ENCODE measurements at regions not wholly inside any gene's neighbourhood (a gene's known extent, or its start where the extent isn't known, plus 50 kb on each side); places are given as distances from the start of the nearest gene placed in this dataset.

DNA sequence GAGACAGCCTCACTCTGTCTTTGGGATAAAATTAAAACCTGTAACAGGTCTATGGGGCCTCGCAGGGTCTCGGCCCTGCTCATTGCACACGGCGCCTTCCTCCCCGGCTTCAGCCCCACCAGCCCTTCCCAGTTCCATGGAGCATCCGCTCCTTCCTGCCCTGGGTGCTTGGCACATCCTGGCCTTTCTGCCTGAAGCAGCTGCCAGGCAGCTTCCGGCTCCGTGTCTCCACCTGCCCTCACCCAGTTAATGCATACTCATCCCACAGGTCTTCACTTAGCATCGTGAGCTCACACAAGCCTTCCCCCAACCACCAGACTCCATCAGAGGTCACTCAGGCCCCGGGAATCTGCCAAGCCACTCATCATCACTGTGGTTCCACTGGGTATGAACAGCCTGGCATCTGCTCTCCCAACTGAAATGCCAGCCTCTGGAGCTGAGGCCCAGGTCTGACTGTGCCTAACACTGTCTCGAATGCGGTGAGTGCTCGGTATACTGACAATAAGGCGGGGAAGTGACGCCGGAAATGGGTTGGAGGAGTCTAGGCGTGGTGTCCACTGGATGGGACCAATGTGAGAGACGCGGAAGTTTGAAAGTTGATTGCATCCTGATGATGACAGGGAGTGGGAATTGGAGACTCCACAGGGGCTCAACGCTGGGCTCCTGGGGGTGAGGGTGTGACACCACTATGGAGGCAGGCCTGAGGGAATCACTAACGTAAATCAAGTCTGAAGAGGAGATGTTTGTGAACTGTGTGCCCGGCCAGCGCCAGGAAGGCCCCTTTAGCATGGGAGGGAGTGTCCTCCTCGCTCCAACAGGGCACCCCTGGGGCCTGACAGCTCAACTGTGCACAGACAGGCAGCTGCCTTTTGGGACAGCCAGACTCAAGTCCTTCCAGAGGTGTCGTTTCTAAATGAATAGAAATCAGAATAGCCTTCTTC is 245.8 kb downstream of the TTLL2 start:
- Mint-ChIP-seq H3K4me1 (ENCODE audit: low read depth, unreplicated experiment) (peaks cover 13% of the 10 kb centered on the region), H3K27ac (ENCODE audit: unreplicated experiment) (no peak overlapping the region), H3K9me3 (ENCODE audit: unreplicated experiment) (peaks cover 3% of the 10 kb centered on the region), H3K27me3 (ENCODE audit: unreplicated experiment) (peaks cover 4% of the 10 kb centered on the region), H3K4me3 (ENCODE audit: unreplicated experiment) (no peak overlapping the region), H3K36me3 (ENCODE audit: unreplicated experiment) (no peaks in the 10 kb centered on the region)
- no peak for DNase-seq
- TF ChIP-seq CTCF (IDR thresholded peaks at IDR 0.05; ENCODE audit: partially characterized antibody, unreplicated experiment) = no peak

DNA sequence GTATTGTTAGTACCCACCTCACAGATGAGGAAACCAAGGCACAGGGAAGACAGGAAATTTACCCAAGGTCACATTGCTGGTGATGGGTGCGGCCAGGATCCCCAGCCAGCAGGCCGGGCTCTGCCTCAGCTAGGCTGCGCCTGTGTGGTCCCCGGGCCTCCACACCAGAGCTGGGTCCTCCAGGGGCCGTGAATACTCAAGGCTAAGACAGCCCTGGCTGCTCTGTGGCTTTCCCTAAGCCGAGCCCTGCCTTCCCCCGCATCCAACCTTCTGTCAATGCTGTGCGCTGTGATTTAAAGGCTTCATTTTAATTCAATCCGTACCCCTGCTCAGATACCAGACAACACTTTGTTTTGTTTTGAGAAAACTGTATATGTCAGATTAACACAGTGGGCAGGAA is 246.7 kb downstream of the TTLL2 start:
- DNase-seq = no peak
- no peak for TF ChIP-seq CTCF (IDR thresholded peaks at IDR 0.05; ENCODE audit: partially characterized antibody, unreplicated experiment)
- H3K27me3 Mint-ChIP-seq (ENCODE audit: unreplicated experiment) = peaks cover 9% of the 10 kb centered on the region
- H3K27ac Mint-ChIP-seq (ENCODE audit: unreplicated experiment) = no peak overlapping the region
- H3K4me1 Mint-ChIP-seq (ENCODE audit: low read depth, unreplicated experiment) = peaks cover 16% of the 10 kb centered on the region
- no peak overlapping the region for H3K4me3 Mint-ChIP-seq (ENCODE audit: unreplicated experiment)
- H3K9me3 Mint-ChIP-seq (ENCODE audit: unreplicated experiment) = peaks cover 3% of the 10 kb centered on the region
- H3K36me3 Mint-ChIP-seq (ENCODE audit: unreplicated experiment) = no peaks in the 10 kb centered on the region

GRCh38 chr6:167572106-167572505 is 247.2 kb downstream of the TTLL2 start:
- peaks cover 22% of the 10 kb centered on the region for H3K4me1 Mint-ChIP-seq (ENCODE audit: low read depth, unreplicated experiment)
- H3K36me3 Mint-ChIP-seq (ENCODE audit: unreplicated experiment) = no peaks in the 10 kb centered on the region
- H3K9me3 Mint-ChIP-seq (ENCODE audit: unreplicated experiment) = peaks cover 6% of the 10 kb centered on the region
- no peak overlapping the region for H3K4me3 Mint-ChIP-seq (ENCODE audit: unreplicated experiment)
- no peak overlapping the region for H3K27ac Mint-ChIP-seq (ENCODE audit: unreplicated experiment)
- H3K27me3 Mint-ChIP-seq (ENCODE audit: unreplicated experiment) = peaks cover 13% of the 10 kb centered on the region
- DNase-seq = no peak
- no peak for TF ChIP-seq CTCF (IDR thresholded peaks at IDR 0.05; ENCODE audit: partially characterized antibody, unreplicated experiment)

GRCh38 chr6:167572841-167573271 is 248.0 kb downstream of the TTLL2 start:
- Mint-ChIP-seq H3K9me3 (ENCODE audit: unreplicated experiment) (peaks cover 10% of the 10 kb centered on the region), H3K4me1 (ENCODE audit: low read depth, unreplicated experiment) (peaks cover 26% of the 10 kb centered on the region), H3K4me3 (ENCODE audit: unreplicated experiment) (no peak overlapping the region), H3K27ac (ENCODE audit: unreplicated experiment) (no peak overlapping the region), H3K27me3 (ENCODE audit: unreplicated experiment) (peaks cover 16% of the 10 kb centered on the region), H3K36me3 (ENCODE audit: unreplicated experiment) (no peaks in the 10 kb centered on the region)
- no peak for TF ChIP-seq CTCF (IDR thresholded peaks at IDR 0.05; ENCODE audit: partially characterized antibody, unreplicated experiment)
- no peak for DNase-seq

All from glutamatergic neuron (in vitro differentiated cells).